ENCODE measurements at regions not wholly inside any gene's neighbourhood (a gene's known extent, or its start where the extent isn't known, plus 50 kb on each side); places are given as distances from the start of the nearest gene placed in this dataset.

- Mint-ChIP-seq H3K4me1 (0 out of 2 replicates have a peak, but pooled peaks cover 2% of the 10 kb centered on the region), H3K27me3 (ENCODE audit: low read depth) (peaks cover 40% of the 10 kb centered on the region), H3K4me3 (no peak overlapping the region), H3K27ac (no peak overlapping the region), H3K9me3 (peaks cover 23% of the 10 kb centered on the region), H3K36me3 (no peaks in the 10 kb centered on the region)
- TF ChIP-seq, protein P1, sequence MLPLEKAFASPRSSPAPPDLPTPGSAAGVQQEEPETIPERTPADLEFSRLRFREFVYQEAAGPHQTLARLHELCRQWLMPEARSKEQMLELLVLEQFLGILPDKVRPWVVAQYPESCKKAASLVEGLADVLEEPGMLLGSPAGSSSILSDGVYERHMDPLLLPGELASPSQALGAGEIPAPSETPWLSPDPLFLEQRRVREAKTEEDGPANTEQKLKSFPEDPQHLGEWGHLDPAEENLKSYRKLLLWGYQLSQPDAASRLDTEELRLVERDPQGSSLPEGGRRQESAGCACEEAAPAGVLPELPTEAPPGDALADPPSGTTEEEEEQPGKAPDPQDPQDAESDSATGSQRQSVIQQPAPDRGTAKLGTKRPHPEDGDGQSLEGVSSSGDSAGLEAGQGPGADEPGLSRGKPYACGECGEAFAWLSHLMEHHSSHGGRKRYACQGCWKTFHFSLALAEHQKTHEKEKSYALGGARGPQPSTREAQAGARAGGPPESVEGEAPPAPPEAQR (CRISPR knock-in tag; IDR thresholded peaks at IDR 0.05): no peak
- 0 out of 2 replicates have a peak, but pooled peaks have one; percentile 9 for TF ChIP-seq NFYB (CRISPR knock-in tag; conservative IDR thresholded peaks at IDR 0.05; ENCODE audit: low read depth)
- ATAC-seq: no peak
- DNase-seq (ENCODE audit: low spot score): no peak
- CTCF ChIA-PET: no interaction called here
- POLR2A ChIA-PET: no interaction called here
These were observed 298.3 kb downstream of the ICOS start for GRCh38 chr2:204234879-204235278.

DNA sequence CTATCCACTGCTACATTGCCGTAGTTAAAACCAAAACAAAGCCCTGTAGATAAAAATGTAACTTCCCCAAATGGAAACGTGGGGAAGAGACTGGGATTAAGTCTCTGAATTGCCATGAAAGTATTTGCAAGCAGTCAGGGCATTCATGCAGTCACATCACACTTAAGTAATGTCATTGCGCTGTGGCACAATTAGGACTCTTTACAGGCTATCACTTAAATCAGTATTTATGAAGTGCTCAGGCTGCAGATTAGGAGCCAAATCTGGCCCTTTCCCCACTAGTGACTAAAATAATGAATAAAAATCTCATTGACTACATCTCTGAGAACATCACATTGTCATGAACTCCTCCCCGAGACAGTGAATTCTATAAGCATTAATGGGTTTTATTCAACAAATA is 300.9 kb downstream of the ICOS start:
- CTCF ChIA-PET: interaction anchor here (1.5 kb wide), 1 partner anchor 59 kb away, joined by 3 read pairs; no protein-coding TSS in a partner anchor
- ATAC-seq (no peak), DNase-seq (ENCODE audit: low spot score) (no peak)
- Mint-ChIP-seq H3K4me3 (no peak overlapping the region), H3K36me3 (no peaks in the 10 kb centered on the region), H3K9me3 (peaks cover 28% of the 10 kb centered on the region), H3K27me3 (ENCODE audit: low read depth) (peaks cover 15% of the 10 kb centered on the region), H3K27ac (no peak overlapping the region), H3K4me1 (0 out of 2 replicates have a peak, but pooled peaks cover 2% of the 10 kb centered on the region)
- POLR2A ChIA-PET: no interaction called here
- TF ChIP-seq IRF2 (CRISPR knock-in tag; IDR thresholded peaks at IDR 0.05; ENCODE audit: borderline replicate concordance, low read depth) (no peak), GRHL2 (CRISPR knock-in tag; IDR thresholded peaks at IDR 0.05; ENCODE audit: insufficient replicate concordance, severe bottlenecking) (no peak), NR1H2 (CRISPR knock-in tag; IDR thresholded peaks at IDR 0.05) (no peak), HMGA2 (CRISPR knock-in tag; IDR thresholded peaks at IDR 0.05) (no peak), ZNF219 (CRISPR knock-in tag; IDR thresholded peaks at IDR 0.05; ENCODE audit: borderline replicate concordance) (no peak), ZNF121 (CRISPR knock-in tag; IDR thresholded peaks at IDR 0.05) (no peak), NR3C1 (CRISPR knock-in tag; conservative IDR thresholded peaks at IDR 0.05; ENCODE audit: low read depth) (no peak), MXD4 (CRISPR knock-in tag; IDR thresholded peaks at IDR 0.05; ENCODE audit: borderline replicate concordance) (no peak), ZNF512 (CRISPR knock-in tag; IDR thresholded peaks at IDR 0.05; ENCODE audit: borderline replicate concordance) (no peak)

GRCh38 chr2:204239411-204240165 is 303.0 kb downstream of the ICOS start:
- Mint-ChIP-seq H3K4me1 (0 out of 2 replicates have a peak, but pooled peaks cover 2% of the 10 kb centered on the region), H3K4me3 (no peak overlapping the region), H3K36me3 (no peaks in the 10 kb centered on the region), H3K9me3 (peaks cover 27% of the 10 kb centered on the region), H3K27me3 (ENCODE audit: low read depth) (peaks cover 5% of the 10 kb centered on the region; the same call in 1 of the 2 replicates), H3K27ac (no peak overlapping the region)
- DNase-seq (ENCODE audit: low spot score) (no peak), ATAC-seq (no peak)
- ChIA-PET POLR2A (interaction anchor here (0.6 kb wide), 1 partner anchor 89 kb away, joined by 4 read pairs; no protein-coding TSS in a partner anchor), CTCF (no interaction called here)
- TF ChIP-seq NR2C2 (CRISPR knock-in tag; IDR thresholded peaks at IDR 0.05): no peak
- TF ChIP-seq ZNF512 (CRISPR knock-in tag; IDR thresholded peaks at IDR 0.05; ENCODE audit: borderline replicate concordance): no peak
- no peak for TF ChIP-seq SP1 (CRISPR knock-in tag; conservative IDR thresholded peaks at IDR 0.05)
- TF ChIP-seq FOXJ3 (CRISPR knock-in tag; IDR thresholded peaks at IDR 0.05; ENCODE audit: borderline replicate concordance): no peak
- TF ChIP-seq ATF3 (CRISPR knock-in tag; conservative IDR thresholded peaks at IDR 0.05): no peak
- TF ChIP-seq CTCF (IDR thresholded peaks at IDR 0.05): no peak
- TF ChIP-seq GABPB1 (CRISPR knock-in tag; IDR thresholded peaks at IDR 0.05): no peak
- no peak for TF ChIP-seq HMGXB4 (CRISPR knock-in tag; IDR thresholded peaks at IDR 0.05)
- no peak for TF ChIP-seq ESRRA (CRISPR knock-in tag; IDR thresholded peaks at IDR 0.05; ENCODE audit: borderline replicate concordance)
